ENCODE measurements at regions not wholly inside any gene's neighbourhood (a gene's known extent, or its start where the extent isn't known, plus 50 kb on each side); places are given as distances from the start of the nearest gene placed in this dataset.
"Not testable (repeated sequence)": the region's sequence is repeated elsewhere in the genome, so short reads cannot be mapped to it uniquely, and the experiment has no call there.

- intact Hi-C loops (cut with micrococcal nuclease) = no loop called here
- no peaks in the 10 kb centered on the region for H3K27me3 Mint-ChIP-seq (ENCODE audit: low read depth)
- H3K9me3 Mint-ChIP-seq = peaks cover 16% of the 10 kb centered on the region
- no peak for DNase-seq (ENCODE audit: low spot score)
- no peaks in the 10 kb centered on the region for H3K36me3 Mint-ChIP-seq (ENCODE audit: low read depth)
- H3K4me3 Mint-ChIP-seq (ENCODE audit: low read depth) = no peak overlapping the region
- no peaks in the 10 kb centered on the region for H3K4me1 Mint-ChIP-seq (ENCODE audit: low read depth)
- H3K27ac Mint-ChIP-seq = no peak overlapping the region
These were observed 221.1 kb upstream of the AUTS2 start for GRCh38 chr7:69377191-69377590.

GRCh38 chr7:69388452-69389137 is 209.7 kb upstream of the AUTS2 start:
- Mint-ChIP-seq H3K4me3 (ENCODE audit: low read depth) (no peak overlapping the region), H3K36me3 (ENCODE audit: low read depth) (no peaks in the 10 kb centered on the region), H3K27me3 (ENCODE audit: low read depth) (no peaks in the 10 kb centered on the region), H3K4me1 (ENCODE audit: low read depth) (no peaks in the 10 kb centered on the region), H3K9me3 (peaks cover 28% of the 10 kb centered on the region), H3K27ac (no peak overlapping the region)
- DNase-seq (ENCODE audit: low spot score) = no peak
- intact Hi-C loops (cut with micrococcal nuclease) = no loop called here

- no peaks in the 10 kb centered on the region for H3K27me3 Mint-ChIP-seq (ENCODE audit: low read depth)
- H3K36me3 Mint-ChIP-seq (ENCODE audit: low read depth) = no peaks in the 10 kb centered on the region
- no peak overlapping the region for H3K27ac Mint-ChIP-seq
- no peak for DNase-seq (ENCODE audit: low spot score)
- no peaks in the 10 kb centered on the region for H3K4me1 Mint-ChIP-seq (ENCODE audit: low read depth)
- H3K9me3 Mint-ChIP-seq = peaks cover 23% of the 10 kb centered on the region
- H3K4me3 Mint-ChIP-seq (ENCODE audit: low read depth) = no peak overlapping the region
- intact Hi-C loops (cut with micrococcal nuclease) = no loop called here
These were observed 209.1 kb upstream of the AUTS2 start for GRCh38 chr7:69389216-69389615.

GRCh38 chr7:69393912-69394311 is 204.4 kb upstream of the AUTS2 start:
- H3K36me3 Mint-ChIP-seq (ENCODE audit: low read depth); H3K4me1 Mint-ChIP-seq (ENCODE audit: low read depth); H3K4me3 Mint-ChIP-seq (ENCODE audit: low read depth); H3K9me3 Mint-ChIP-seq; intact Hi-C loops (cut with micrococcal nuclease); H3K27me3 Mint-ChIP-seq (ENCODE audit: low read depth); H3K27ac Mint-ChIP-seq; DNase-seq (ENCODE audit: low spot score): not testable (repeated sequence)

- no peaks in the 10 kb centered on the region for H3K4me1 Mint-ChIP-seq (ENCODE audit: low read depth)
- peaks cover 5% of the 10 kb centered on the region for H3K9me3 Mint-ChIP-seq
- DNase-seq (ENCODE audit: low spot score) = no peak
- H3K27ac Mint-ChIP-seq = no peak overlapping the region
- H3K36me3 Mint-ChIP-seq (ENCODE audit: low read depth) = no peaks in the 10 kb centered on the region
- no peak overlapping the region for H3K4me3 Mint-ChIP-seq (ENCODE audit: low read depth)
- intact Hi-C loops (cut with micrococcal nuclease) = no loop called here
- no peaks in the 10 kb centered on the region for H3K27me3 Mint-ChIP-seq (ENCODE audit: low read depth)
These were observed 203.1 kb upstream of the AUTS2 start for GRCh38 chr7:69395061-69395714.

GRCh38 chr7:69398986-69399385 is 199.3 kb upstream of the AUTS2 start:
- no peak overlapping the region for H3K27ac Mint-ChIP-seq
- no peaks in the 10 kb centered on the region for H3K27me3 Mint-ChIP-seq (ENCODE audit: low read depth)
- H3K9me3 Mint-ChIP-seq = no peaks in the 10 kb centered on the region
- H3K36me3 Mint-ChIP-seq (ENCODE audit: low read depth) = no peaks in the 10 kb centered on the region
- no peak overlapping the region for H3K4me3 Mint-ChIP-seq (ENCODE audit: low read depth)
- no peaks in the 10 kb centered on the region for H3K4me1 Mint-ChIP-seq (ENCODE audit: low read depth)
- no peak for DNase-seq (ENCODE audit: low spot score)
- intact Hi-C loops (cut with micrococcal nuclease) = no loop called here

GRCh38 chr7:69399401-69399800 is 198.9 kb upstream of the AUTS2 start:
- Mint-ChIP-seq H3K4me1 (ENCODE audit: low read depth) (no peaks in the 10 kb centered on the region), H3K36me3 (ENCODE audit: low read depth) (no peaks in the 10 kb centered on the region), H3K4me3 (ENCODE audit: low read depth) (no peak overlapping the region), H3K9me3 (no peaks in the 10 kb centered on the region), H3K27ac (no peak overlapping the region), H3K27me3 (ENCODE audit: low read depth) (no peaks in the 10 kb centered on the region)
- intact Hi-C loops (cut with micrococcal nuclease) = no loop called here
- no peak for DNase-seq (ENCODE audit: low spot score)

- Mint-ChIP-seq H3K27me3 (ENCODE audit: low read depth) (no peaks in the 10 kb centered on the region), H3K4me1 (ENCODE audit: low read depth) (no peaks in the 10 kb centered on the region), H3K36me3 (ENCODE audit: low read depth) (no peaks in the 10 kb centered on the region), H3K4me3 (ENCODE audit: low read depth) (no peak overlapping the region), H3K9me3 (peaks cover under 1% of the 10 kb centered on the region), H3K27ac (no peak overlapping the region)
- no peak for DNase-seq (ENCODE audit: low spot score)
- intact Hi-C loops (cut with micrococcal nuclease) = no loop called here
These were observed 195.6 kb upstream of the AUTS2 start for GRCh38 chr7:69402696-69403095.

GRCh38 chr7:69403169-69403568 is 195.1 kb upstream of the AUTS2 start:
- no peak overlapping the region for H3K4me3 Mint-ChIP-seq (ENCODE audit: low read depth)
- H3K4me1 Mint-ChIP-seq (ENCODE audit: low read depth) = no peaks in the 10 kb centered on the region
- H3K27me3 Mint-ChIP-seq (ENCODE audit: low read depth) = no peaks in the 10 kb centered on the region

GRCh38 chr7:69411018-69411417 is 187.3 kb upstream of the AUTS2 start:
- Mint-ChIP-seq H3K27ac (no peak overlapping the region), H3K36me3 (ENCODE audit: low read depth) (no peaks in the 10 kb centered on the region), H3K4me1 (ENCODE audit: low read depth) (peaks cover 3% of the 10 kb centered on the region), H3K9me3 (peaks cover 31% of the 10 kb centered on the region), H3K27me3 (ENCODE audit: low read depth) (no peaks in the 10 kb centered on the region), H3K4me3 (ENCODE audit: low read depth) (no peak overlapping the region)
- no peak for DNase-seq (ENCODE audit: low spot score)
- intact Hi-C loops (cut with micrococcal nuclease) = no loop called here

More at GRCh38 chr7:69403169-69403568, 195.1 kb upstream of the AUTS2 start:
- intact Hi-C loops (cut with micrococcal nuclease) = no loop called here
- H3K9me3 Mint-ChIP-seq = peaks cover 5% of the 10 kb centered on the region
- H3K36me3 Mint-ChIP-seq (ENCODE audit: low read depth) = no peaks in the 10 kb centered on the region
- no peak overlapping the region for H3K27ac Mint-ChIP-seq
- no peak for DNase-seq (ENCODE audit: low spot score)

- no peaks in the 10 kb centered on the region for H3K27me3 Mint-ChIP-seq (ENCODE audit: low read depth)
- no peak overlapping the region for H3K4me3 Mint-ChIP-seq (ENCODE audit: low read depth)
- no peaks in the 10 kb centered on the region for H3K36me3 Mint-ChIP-seq (ENCODE audit: low read depth)
- H3K9me3 Mint-ChIP-seq = peaks cover 32% of the 10 kb centered on the region
- H3K4me1 Mint-ChIP-seq (ENCODE audit: low read depth) = peaks cover 3% of the 10 kb centered on the region
- intact Hi-C loops (cut with micrococcal nuclease) = no loop called here
- no peak for DNase-seq (ENCODE audit: low spot score)
- no peak overlapping the region for H3K27ac Mint-ChIP-seq
These were observed 186.8 kb upstream of the AUTS2 start for GRCh38 chr7:69411466-69411865.

- intact Hi-C loops (cut with micrococcal nuclease) = no loop called here
- no peaks in the 10 kb centered on the region for H3K36me3 Mint-ChIP-seq (ENCODE audit: low read depth)
- peaks cover 3% of the 10 kb centered on the region for H3K4me1 Mint-ChIP-seq (ENCODE audit: low read depth)
- DNase-seq (ENCODE audit: low spot score) = peak; percentile 11
- peaks cover 42% of the 10 kb centered on the region for H3K9me3 Mint-ChIP-seq
- no peak overlapping the region for H3K27ac Mint-ChIP-seq
- no peak overlapping the region for H3K4me3 Mint-ChIP-seq (ENCODE audit: low read depth)
- no peaks in the 10 kb centered on the region for H3K27me3 Mint-ChIP-seq (ENCODE audit: low read depth)
These were observed 185.7 kb upstream of the AUTS2 start for GRCh38 chr7:69412331-69413146.

- Mint-ChIP-seq H3K9me3 (peaks cover 49% of the 10 kb centered on the region), H3K4me3 (ENCODE audit: low read depth) (no peak overlapping the region), H3K27ac (no peak overlapping the region), H3K4me1 (ENCODE audit: low read depth) (peaks cover 3% of the 10 kb centered on the region), H3K36me3 (ENCODE audit: low read depth) (no peaks in the 10 kb centered on the region), H3K27me3 (ENCODE audit: low read depth) (no peaks in the 10 kb centered on the region)
- intact Hi-C loops (cut with micrococcal nuclease) = no loop called here
- no peak for DNase-seq (ENCODE audit: low spot score)
These were observed 183.7 kb upstream of the AUTS2 start for GRCh38 chr7:69414555-69414954.
